GM12865 (cell line): ENCODE measurements at regions not wholly inside any gene's neighbourhood (a gene's known extent, or its start where the extent isn't known, plus 50 kb on each side); places are given as distances from the start of the nearest gene placed in this dataset.

Experiments
- DNase-seq: peaks from one replicate; pipeline ENCODE4 v3.0.0; 2010; ENCODE audit warnings: low read depth
- H3K4me3 ChIP-seq: 2 replicates; pipeline ENCODE4 v1.5.1; 2011; ENCODE audit warnings: mild to moderate bottlenecking, low read depth, low read length, control low read depth
- TF ChIP-seq, protein P1 (sequence below): IDR thresholded peaks from 2 replicates; pipeline ENCODE4 v1.5.1; 2011; ENCODE audit warnings: low read length, control low read depth, low read depth, inconsistent platforms; ENCODE audit not compliant: insufficient read depth; ENCODE audit errors: missing control alignments

DNA sequence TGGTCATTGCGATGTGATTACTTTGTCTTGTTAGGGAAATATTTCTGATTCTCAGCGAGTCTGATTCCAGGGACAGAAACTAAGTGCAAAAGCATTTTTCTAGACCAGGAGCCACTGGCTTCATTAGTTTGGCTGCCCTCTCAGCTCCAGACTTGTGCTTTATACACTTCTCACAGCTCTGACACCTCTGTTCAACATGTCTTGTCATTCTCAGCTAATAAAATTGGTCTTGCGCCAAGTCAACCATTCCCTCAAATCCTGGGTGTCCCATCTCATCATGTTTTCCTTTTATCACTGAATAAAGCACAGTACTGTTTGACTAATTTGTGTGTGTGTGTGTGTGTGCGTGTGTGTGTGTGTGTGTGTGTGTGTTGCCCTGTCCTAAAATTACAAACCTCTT, 215.5 kb upstream of the EPHA4 start:
- DNase-seq, result no peak
- TF ChIP-seq, protein P1, sequence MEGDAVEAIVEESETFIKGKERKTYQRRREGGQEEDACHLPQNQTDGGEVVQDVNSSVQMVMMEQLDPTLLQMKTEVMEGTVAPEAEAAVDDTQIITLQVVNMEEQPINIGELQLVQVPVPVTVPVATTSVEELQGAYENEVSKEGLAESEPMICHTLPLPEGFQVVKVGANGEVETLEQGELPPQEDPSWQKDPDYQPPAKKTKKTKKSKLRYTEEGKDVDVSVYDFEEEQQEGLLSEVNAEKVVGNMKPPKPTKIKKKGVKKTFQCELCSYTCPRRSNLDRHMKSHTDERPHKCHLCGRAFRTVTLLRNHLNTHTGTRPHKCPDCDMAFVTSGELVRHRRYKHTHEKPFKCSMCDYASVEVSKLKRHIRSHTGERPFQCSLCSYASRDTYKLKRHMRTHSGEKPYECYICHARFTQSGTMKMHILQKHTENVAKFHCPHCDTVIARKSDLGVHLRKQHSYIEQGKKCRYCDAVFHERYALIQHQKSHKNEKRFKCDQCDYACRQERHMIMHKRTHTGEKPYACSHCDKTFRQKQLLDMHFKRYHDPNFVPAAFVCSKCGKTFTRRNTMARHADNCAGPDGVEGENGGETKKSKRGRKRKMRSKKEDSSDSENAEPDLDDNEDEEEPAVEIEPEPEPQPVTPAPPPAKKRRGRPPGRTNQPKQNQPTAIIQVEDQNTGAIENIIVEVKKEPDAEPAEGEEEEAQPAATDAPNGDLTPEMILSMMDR, result no peak
- no peak overlapping the region for H3K4me3 ChIP-seq

DNA sequence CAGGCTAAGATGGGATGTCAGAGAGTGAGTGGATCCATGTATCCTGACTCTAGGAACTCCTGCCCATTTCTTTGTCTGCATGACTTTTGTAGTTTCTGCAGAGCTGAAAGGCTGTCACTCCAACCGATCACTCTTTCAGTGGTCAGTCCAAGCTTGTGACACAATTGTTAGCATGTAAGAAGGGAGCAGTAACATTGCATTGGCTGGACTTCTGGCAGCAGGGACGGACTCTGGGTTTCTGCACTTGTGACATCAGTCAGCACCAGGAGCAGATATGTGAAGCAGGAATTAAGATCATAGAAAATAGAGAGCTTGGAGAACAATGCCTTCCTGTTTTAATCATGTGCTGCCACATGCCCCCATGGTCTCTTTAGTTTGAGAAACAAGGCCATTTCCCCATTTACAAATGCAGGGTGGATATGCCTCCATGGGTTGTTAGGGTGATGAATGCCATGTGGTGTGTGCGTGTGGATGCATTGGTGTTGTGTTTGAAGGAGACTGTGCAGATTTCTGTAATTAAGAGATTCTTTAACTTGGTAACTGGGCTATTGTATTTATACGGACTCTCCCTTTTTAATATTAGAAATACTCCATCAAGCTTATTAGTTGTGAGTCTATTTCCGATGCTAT, 214.3 kb upstream of the EPHA4 start:
- no peak overlapping the region for H3K4me3 ChIP-seq
- TF ChIP-seq, protein P1, result no peak
- DNase-seq, result no peak

DNA sequence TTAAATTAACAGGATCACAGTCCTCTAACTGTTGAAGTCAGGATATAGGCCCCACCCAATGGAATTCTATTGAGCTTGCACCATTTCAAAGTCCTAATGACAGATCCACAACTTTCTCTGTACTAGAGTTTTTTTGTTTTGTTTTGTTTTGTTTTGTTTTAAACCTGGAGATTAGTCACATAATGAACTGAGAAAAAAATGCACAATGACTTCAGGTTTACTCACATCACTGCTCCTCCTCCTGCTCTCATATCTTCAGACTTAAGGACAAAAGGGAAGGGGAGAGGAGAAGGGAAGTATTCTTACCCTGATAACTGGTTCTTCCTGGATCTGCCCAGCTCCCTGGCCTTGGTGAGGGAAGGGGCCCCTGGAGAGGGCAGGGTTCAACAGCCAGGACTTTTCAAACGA, 208.2 kb upstream of the EPHA4 start:
- TF ChIP-seq, protein P1, result no peak
- H3K4me3 ChIP-seq, result no peak overlapping the region
- no peak for DNase-seq

DNA sequence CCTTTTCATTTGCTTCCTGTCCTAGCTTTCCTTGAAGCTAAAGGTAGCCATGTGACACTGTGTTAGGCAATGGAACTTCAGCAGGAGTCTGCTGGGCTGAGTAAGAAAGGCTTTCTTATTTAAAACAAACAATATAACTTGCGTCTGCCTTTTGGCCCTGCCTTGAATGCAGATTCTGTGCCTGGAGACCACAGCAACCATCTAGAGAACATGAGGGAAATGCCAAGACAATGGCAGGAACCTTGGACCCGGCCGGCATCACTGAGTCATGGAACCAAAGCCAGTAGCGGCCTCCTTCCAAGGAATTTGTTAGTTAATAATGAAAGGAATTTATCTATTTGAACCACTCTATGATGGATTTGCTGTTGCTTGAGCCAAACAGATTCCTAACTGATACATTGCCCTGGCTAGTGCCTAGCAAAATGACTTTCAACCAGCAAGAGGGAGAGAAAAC, 207.5 kb upstream of the EPHA4 start:
- no peak for DNase-seq
- TF ChIP-seq, protein P1, result no peak
- H3K4me3 ChIP-seq, result no peak overlapping the region

DNA sequence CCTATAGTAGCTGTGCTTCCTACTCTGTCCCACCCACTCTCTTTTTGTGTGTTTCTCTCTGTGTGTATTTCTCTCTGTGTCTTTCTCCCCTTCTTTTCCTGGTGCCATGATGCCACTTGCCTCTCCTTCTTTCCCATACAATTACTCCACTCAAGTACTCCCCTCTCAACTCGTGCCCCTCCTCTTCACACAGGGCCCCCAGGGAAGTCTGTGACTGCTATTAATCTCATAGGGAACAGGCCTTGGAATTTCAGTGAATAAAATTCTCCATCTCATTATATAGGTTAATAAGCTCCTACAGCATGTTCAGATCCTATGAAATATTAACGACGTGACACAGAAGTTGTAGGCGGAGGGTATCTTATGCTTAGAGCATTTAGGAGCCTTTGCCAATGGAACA, 205.9 kb upstream of the EPHA4 start:
- TF ChIP-seq, protein P1, result no peak
- no peak overlapping the region for H3K4me3 ChIP-seq
- no peak for DNase-seq

DNA sequence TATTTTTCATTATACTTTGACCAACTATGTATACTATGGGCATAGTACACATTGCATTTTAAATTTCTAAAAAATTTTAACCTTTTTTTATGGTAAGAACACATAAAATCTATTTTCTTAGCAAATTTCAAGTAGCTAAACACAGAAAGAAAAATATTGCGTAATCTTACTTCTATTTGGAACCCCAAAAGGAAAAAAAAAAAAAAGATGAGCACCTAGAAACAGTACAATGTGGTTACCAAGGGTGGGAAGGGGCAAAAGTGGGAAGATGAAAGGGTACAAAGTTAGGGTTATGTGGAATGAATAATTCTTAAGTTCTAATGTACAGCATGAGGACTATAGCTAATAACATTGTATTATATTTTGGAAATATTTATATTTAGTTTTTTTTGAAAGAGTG, 205.0 kb upstream of the EPHA4 start:
- TF ChIP-seq, protein P1, result no peak
- no peak overlapping the region for H3K4me3 ChIP-seq
- DNase-seq, result no peak

DNA sequence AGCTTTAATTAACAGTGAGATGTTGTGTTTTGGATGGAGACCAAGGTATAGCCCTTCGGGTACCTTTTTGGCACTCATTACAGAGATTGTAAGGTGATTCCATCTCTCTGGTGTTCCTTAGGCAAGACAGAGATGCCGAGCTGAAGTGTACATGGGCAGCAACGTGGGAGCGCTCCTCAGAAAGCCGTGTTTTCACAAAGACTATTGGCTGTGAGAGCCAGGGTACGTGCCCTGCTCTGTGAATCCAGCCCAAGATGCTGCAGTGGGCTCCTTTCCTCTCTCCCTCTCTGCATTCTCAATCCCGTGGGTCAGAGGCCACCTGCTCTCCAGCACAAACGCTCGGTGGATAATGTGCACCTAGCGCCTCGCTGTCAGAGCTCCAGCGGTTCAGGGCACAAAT, 203.0 kb upstream of the EPHA4 start:
- TF ChIP-seq, protein P1, result no peak
- no peak overlapping the region for H3K4me3 ChIP-seq
- DNase-seq, result no peak
